Midbrain (tissue), 1 donor: ENCODE measurements at regions not wholly inside any gene's neighbourhood (a gene's known extent, or its start where the extent isn't known, plus 50 kb on each side); places are given as distances from the start of the nearest gene placed in this dataset.
"Not testable (repeated sequence)": the region's sequence is repeated elsewhere in the genome, so short reads cannot be mapped to it uniquely, and the experiment has no call there.

Experiments
- DNase-seq: peaks from one replicate; lab custom pipeline; 2025; lab: John Stamatoyannopoulos, UW

GRCh38 chr2:51894584-51894983 is 862.7 kb upstream of the NRXN1 start:
- DNase-seq, result not testable (repeated sequence)

GRCh38 chr2:51888120-51888519 is 856.2 kb upstream of the NRXN1 start:
- no peak for DNase-seq

GRCh38 chr2:51881673-51882072 is 849.7 kb upstream of the NRXN1 start:
- no peak for DNase-seq

GRCh38 chr2:51880153-51880552 is 848.2 kb upstream of the NRXN1 start:
- no peak for DNase-seq

GRCh38 chr2:51866361-51866760 is 834.4 kb upstream of the NRXN1 start:
- no peak for DNase-seq

- DNase-seq, result no peak
Measured at GRCh38 chr2:51859260-51859659, 827.3 kb upstream of the NRXN1 start.

- DNase-seq, result no peak
Measured at GRCh38 chr2:51855683-51856082, 823.8 kb upstream of the NRXN1 start.

GRCh38 chr2:51846796-51847195 is 814.9 kb upstream of the NRXN1 start:
- no peak for DNase-seq

GRCh38 chr2:51846018-51846417 is 814.1 kb upstream of the NRXN1 start:
- no peak for DNase-seq

- DNase-seq, result no peak
Measured at GRCh38 chr2:51844596-51844995, 812.7 kb upstream of the NRXN1 start.

GRCh38 chr2:51829477-51829876 is 797.5 kb upstream of the NRXN1 start:
- DNase-seq, result no peak

- no peak for DNase-seq
Measured at GRCh38 chr2:51825823-51826222, 793.9 kb upstream of the NRXN1 start.

- DNase-seq, result no peak
Measured at GRCh38 chr2:51813247-51813646, 781.3 kb upstream of the NRXN1 start.

GRCh38 chr2:51812138-51812866 is 780.4 kb upstream of the NRXN1 start:
- no peak for DNase-seq

GRCh38 chr2:51810197-51810596 is 778.3 kb upstream of the NRXN1 start:
- no peak for DNase-seq

GRCh38 chr2:51807229-51807628 is 775.3 kb upstream of the NRXN1 start:
- DNase-seq, result no peak

GRCh38 chr2:51795248-51795888 is 763.4 kb upstream of the NRXN1 start:
- no peak for DNase-seq

- DNase-seq, result no peak
Measured at GRCh38 chr2:51791496-51791895, 759.6 kb upstream of the NRXN1 start.

GRCh38 chr2:51790854-51791253 is 758.9 kb upstream of the NRXN1 start:
- DNase-seq, result no peak

GRCh38 chr2:51789918-51790317 is 758.0 kb upstream of the NRXN1 start:
- DNase-seq, result no peak

- DNase-seq, result peak; percentile 1
Measured at GRCh38 chr2:51782921-51783765, 751.2 kb upstream of the NRXN1 start.

GRCh38 chr2:51781691-51782090 is 749.8 kb upstream of the NRXN1 start:
- DNase-seq, result no peak

GRCh38 chr2:51780353-51780752 is 748.4 kb upstream of the NRXN1 start:
- DNase-seq, result no peak
